NCI-H345 (cell line): ENCODE measurements at regions not wholly inside any gene's neighbourhood (a gene's known extent, or its start where the extent isn't known, plus 50 kb on each side); places are given as distances from the start of the nearest gene placed in this dataset.

Experiments
- DNase-seq: peaks from one replicate; lab custom pipeline; 2025; lab: John Stamatoyannopoulos, UW

DNA sequence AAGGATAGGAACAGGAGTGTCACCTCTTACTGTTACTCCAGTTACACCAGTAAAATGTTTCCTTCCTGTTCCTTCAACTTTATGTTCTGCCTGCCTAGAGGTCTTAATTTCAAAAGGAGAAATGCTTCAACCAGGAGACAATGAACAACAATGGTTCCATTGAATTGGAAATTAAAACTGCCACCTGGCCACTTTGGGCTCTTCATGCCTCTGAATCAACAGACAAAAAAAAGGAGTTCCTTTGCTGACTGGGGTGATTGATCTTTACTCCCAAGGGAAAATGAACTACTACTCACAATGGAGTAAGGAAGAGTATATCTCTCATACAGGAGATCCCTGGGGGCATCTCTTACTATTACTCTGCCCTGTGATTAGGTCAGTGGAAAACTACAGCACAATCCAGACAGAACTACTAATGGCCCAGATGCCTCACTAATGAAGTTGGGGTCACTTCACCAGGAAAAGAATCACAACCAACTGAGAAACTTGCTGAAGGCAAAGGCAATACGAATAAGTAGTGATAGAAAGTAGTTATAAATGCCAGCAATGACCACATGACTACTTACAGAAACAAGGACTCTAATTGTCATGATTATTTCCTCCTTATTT lies 76.6 kb upstream of the PRDX6 start:
- DNase-seq = peak; percentile 2

DNA sequence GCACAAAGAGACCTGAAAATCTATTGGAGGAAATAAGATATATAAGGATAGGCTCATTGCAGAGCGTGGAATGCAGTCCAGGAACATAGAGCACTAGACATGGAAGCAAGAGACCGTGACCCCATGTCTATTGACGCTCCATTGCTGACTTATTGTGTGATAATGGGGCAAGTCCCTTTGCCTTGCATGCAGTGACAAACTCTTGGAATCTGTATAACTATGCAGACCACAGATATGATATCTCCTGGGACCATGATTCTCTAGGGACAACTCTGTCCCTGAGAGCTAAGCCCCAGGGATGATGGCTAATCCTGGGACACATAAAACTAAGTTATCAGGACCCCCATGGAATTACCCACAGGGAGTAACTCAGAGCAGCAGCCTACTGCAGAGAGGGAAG lies 73.1 kb upstream of the PRDX6 start:
- DNase-seq = no peak

DNA sequence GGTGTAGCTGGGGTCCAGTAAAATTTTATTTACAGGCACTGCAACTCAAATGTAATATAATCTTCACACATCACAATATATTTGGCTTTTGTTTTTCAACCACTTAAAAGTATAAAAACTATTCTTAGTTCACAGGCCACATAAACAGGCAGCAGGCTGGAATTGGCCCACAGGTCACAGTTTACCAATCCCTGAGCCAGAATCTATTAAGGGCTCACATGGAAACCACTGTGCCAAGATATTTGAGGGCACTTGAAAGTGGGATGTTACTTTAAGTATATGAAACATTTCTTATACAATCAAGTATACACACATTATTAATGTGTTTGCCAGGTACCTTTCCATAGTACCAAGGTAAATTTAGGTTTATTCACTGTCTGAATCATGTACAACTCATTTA lies 71.9 kb upstream of the PRDX6 start:
- DNase-seq = no peak

DNA sequence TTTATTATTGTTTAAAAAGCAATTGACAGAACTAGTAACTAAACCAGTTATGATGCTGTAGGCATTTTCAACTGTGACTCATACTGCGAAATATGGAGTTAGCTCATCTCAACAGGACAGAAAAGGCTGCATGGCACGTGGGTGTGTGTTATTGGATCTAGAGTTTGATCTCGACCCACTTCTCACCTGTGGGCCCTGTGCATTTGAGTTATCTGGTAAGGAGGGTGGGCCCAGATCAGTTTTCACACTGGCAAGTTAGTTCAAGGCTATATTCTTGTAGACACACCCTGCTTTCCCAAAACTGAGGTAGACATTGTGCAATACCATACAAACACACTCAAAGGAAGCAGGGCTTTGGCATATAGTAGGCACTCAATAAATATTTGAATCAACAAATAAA lies 71.3 kb upstream of the PRDX6 start:
- no peak for DNase-seq

DNA sequence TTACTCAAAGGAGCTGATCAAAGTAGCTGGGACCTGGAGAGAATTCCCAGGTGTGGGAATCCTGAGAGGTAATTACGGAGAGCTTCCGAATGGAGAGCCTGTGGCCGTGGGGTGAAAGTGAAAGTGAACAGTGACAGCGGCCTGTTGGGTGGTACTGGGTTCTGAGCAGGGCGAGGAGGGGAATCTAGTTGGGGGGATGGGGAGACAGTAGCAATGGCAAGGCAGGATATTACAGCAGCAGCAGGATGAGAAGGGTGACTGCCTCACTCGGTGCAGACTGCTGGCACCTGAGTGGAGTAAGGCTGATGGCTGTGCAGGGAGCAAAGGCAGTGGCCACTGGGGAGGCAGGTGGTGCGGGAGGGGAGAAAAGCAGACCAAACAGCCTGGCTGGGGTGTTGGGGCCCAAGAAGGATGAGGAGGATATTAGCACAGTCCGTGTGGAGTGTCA lies 70.3 kb upstream of the PRDX6 start:
- DNase-seq = no peak

DNA sequence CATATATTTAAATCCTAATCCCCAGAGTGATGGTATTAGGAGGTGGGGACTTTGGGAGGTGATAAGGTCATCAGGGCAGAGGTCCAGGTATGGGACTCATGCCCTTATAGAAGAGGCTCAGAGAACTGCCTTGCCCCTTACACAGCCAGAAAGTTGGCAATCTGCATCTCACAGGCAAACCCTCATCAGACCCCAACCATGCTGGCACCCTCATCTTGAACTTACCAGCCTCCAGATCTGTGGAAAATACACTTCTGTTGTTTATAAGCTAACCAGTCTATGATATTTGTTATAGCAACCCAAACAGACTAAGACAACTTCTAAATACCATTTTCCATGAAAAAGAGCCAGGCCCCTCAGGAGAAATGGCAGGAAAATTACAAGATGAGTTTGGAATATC lies 69.3 kb upstream of the PRDX6 start:
- no peak for DNase-seq

DNA sequence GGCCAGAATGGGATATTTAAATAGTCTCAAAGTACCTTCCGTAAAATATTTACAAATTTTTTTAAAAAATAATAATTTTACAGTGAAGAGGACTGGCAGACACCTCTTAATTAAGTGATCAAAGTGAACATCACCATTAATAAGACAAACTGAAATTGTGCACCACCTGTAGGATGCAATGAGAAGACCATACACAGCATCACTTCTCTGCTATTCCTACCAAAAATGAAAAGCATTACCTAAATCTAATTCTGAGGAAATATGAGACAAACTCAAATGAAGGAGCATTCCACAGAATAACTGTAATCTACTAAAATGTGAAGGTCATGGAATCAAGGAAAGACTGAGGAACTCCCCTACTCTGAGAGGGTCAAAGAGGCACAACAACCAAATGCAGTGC lies 68.2 kb upstream of the PRDX6 start:
- no peak for DNase-seq

DNA sequence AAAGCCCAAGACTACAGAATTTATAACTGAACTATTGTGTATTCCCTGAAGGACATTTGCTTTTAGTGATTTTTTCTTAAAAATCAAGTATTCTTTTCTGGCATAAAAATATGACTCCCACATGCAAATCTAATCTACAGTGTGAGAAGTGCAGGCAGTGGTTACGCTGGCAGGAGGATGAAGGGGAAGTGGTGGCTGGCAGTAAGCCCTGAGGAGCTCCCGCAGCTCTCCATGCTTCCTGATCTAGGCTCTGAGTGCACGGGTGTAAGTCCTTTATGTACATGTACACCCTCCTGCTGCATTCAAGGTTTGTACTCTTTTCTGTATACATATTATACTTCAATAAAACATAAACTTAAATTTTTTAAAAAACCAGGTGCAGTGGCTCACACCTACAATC lies 67.5 kb upstream of the PRDX6 start:
- no peak for DNase-seq

DNA sequence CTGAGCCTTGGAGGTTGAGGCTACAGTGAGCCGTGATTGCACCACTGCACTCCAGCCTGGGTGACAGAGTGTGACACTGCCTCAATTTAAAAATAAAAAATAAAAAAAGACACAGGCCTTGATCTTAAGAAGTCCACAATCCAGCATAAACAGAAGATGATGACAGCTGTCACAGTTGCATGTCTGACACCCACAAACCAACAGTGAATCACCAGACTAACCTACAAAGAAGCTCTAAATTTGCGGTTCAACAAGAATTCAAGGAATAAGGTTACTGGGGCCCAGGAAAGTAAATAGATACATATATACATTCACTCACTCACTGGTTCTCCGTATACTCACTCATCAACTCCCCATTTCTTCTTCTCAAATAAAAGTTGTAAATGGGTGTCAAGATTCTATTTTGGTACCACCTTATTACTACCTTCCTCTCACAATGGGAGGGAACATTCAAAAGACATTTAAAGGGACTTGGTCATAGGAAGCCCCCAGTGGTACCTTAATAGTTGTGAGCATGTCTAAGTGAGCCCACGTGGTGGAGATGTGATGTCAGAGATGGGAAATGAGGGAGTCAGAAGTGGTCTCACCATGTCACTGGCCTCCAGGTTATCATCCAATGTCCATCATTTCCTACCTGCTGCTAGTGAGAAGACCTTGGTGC lies 66.9 kb upstream of the PRDX6 start:
- DNase-seq = no peak

DNA sequence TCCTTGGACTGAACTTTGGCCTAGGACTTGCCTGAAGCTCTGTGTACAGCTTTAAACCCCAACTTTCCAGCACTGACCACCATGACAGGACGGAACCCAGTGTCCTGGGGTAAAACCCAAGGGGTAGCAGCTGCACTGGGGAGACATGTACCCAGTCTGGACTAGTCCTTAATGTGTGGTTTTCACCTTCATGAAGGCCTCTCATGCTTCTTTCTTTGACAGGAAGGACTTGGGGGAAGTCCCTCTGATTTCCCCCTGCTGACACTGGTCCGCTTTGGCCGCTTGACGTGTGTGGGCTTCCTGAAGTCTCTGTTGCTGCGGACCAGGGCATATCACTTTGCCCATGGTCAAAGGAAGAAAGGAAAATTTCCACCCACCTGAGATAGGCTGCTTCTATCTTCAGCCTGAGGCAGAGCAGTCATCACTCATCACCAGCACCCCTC lies 66.3 kb upstream of the PRDX6 start:
- no peak for DNase-seq

DNA sequence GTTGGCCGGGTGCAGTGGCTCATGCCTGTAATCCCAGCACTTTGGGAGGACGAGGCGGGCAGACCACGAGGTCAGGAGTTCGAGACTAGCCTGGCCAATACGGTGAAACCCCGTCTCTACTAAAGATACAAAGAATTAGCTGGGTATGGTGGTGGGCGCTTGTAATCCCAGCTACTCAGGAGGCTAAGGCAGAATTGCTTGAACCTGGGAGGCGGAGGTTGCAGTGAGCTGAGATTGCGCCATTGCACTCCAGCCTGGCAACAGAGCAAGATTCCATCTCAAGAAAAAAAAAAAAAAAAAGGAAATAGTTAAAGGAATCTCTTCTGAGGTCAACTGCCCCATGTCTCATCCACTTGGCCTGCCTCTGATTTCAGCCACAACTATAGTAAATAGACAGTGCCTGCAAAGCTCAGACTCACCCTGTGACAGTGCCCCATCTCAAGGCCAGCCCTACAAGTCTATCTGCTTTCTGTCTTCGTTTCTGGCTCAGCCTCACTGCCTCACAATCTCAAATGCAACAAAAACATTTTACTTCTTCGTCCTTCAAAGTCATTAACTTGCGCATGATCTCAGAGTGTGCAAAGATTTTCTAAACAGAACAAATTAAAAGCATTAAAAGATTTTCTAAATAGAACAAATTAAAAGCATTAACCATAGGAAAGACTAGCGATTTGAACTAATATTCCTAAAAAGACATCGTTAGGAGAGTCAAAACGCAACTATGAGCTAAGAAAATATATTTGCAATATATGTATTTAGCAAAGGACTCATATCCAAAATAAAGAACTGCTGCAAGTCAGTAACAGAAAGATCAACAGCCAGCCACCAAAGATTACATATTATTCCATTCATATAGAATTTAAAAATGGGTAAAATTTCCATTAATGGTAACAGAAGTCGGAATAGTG lies 65.0 kb upstream of the PRDX6 start:
- DNase-seq = no peak

DNA sequence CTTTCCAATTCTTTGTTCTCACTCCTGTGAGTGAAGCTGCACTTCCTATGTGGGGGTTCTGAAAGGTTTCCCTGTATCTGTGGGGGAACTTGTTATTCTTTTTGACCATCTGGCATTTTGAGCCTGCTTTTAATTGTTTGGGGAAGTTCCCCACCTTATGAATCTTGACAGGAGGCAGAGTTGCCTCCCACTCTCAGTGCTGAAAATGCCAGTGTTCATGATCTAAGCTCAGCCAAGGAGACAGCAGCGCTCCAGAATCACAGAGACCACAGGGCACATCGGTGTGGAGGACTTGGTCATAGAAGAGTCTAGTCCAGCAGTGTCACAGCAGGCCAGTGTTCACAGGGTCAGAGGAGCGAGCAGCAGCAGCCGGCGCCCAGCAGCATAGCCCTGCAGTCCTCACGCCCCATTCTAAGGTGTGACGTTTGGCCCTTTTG lies 63.8 kb upstream of the PRDX6 start:
- DNase-seq = no peak

- DNase-seq = no peak
Measured at GRCh38 chr1:173414136-173414535, 63.0 kb upstream of the PRDX6 start.

DNA sequence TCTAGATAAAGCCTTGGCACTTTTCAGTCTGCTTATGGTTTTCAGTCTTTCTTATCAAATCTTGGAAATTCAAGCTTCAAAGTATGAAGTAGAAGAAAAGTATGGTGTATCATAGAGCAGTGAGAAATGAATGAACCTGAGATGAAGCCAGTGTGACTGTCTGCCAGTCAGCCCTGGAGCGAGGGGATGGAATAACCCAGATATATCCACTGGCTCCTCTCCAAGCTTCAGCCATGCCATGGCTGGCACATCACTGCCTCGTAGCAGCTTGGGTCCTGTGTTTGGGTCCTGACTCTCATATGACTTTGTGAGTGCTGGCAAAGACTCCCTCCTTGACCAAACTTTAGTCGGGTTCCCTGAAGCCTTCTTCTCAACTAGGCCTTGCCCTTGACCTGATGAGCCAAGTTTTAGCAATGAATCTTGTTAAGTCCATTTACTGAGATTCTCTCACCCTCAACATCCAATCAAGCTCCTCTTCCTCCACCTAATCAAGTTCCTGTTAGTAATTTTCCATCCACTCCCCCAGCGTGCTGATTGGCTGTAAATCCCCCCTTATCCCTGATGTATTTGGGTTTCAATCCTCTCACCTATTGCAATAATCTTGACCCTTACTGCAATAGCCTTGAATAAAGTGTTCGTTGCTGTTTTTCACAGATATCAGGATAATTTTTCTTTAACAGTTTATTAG lies 62.5 kb upstream of the PRDX6 start:
- DNase-seq = no peak

DNA sequence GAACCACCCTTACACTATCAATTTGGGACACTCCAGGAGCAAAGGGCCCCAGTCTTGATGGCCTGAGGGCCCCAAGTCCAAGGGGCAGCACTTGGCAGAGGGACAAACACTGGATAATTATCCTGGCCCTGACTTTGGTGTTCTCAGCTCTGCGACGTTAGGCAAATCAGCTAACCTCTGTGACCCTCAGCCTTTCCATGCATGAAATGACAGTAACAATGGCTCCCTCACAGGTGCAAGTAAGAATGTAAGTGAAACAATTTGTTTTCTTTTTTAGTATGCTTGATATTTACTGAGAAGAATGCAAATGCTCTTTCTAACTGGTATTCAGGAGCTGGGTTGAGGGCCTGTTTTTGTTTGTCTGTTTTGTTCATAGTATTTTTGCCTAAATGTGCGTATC lies 61.6 kb upstream of the PRDX6 start:
- DNase-seq = no peak

DNA sequence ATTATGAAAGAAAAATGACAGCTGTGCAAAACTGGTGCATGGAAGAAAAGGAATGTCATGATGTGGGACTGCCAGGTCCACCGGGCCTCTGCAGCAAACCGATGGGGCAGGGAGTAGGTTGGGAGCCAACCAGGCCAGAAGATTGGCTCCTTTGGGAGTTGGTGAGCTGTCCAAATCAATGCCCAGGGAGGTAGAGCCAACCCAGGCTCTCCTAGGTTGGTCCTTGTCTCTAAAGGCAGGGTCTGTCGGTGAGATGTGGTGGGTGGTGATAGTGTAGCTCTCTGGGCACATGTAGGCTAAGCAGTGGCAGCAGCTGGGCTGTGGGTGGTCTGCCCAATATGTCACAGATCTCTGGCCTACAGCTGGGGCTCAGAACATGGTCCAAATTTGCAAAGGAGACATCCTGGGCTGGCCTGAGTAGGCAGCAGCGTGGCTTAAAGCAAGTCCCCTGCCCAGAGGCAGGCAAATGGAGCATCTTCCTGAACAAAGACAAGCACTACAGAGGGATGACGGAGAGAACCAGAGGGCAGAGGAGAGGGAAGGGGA lies 61.2 kb upstream of the PRDX6 start:
- DNase-seq = no peak

GRCh38 chr1:173417563-173417962 lies 59.6 kb upstream of the PRDX6 start:
- no peak for DNase-seq

DNA sequence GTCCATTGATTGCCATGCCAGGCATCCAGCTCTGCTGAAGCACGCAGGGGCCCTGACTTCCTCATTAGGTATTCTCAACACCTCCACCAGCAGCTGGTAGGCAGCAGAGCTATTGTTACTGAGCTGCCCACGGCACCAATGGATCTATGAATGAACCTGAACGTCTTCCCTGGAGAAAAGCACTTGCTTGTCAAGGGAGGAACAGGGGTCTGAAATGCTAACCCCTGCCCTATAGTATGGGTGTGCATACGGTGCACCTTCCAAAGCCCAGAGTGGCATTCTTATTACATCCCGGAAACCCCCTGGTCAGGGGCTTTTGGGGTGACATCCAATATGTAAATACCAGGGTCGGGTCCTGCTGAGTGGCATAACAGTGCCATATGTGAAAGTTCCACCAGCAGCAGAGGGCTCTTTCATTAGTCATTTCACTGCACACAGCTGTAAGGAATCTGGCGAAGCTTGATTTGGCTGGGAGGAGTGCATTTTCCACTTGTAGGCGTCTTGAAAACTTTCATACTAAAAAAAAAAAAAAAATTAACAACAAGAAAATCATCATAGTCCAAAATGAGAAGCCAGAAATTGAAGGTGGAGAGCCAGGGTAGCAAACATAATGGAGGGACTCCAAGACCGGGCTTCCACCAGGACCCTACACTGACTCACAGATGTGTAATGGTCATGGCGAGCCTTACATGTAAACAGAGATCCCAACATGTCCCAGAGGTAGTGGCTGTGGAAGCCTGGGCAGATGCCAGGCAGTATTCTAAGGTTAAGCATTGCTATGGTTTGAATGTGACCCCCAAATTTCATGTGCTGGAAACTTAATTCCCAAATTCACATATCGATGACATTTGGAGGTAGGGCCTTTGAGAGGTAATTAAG lies 58.8 kb upstream of the PRDX6 start:
- no peak for DNase-seq

- peak; percentile 74 for DNase-seq
Measured at GRCh38 chr1:173420330-173420806, 56.8 kb upstream of the PRDX6 start.

GRCh38 chr1:173421286-173421685 lies 55.8 kb upstream of the PRDX6 start:
- DNase-seq = no peak

DNA sequence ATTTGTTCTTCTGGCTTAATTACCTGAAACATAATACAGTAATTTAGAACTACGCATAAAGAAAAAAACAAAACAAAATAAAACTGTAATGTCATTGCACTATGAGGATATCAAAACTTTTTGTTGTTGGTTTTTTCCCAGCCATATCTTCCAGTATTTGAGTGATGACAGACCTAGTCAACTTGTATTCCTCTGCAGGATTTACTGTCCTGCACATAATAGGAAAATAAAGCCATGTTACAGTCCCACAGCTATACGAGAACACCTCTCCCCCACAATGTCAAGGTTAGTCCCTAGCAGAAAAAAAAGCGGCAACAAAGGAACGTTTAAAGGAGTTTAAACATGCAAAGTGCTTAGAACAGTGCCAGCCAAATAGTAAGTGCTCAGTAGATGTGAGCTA lies 55.3 kb upstream of the PRDX6 start:
- no peak for DNase-seq
